Skeletal muscle tissue (tissue), 3 donors: ENCODE measurements at regions not wholly inside any gene's neighbourhood (a gene's known extent, or its start where the extent isn't known, plus 50 kb on each side); places are given as distances from the start of the nearest gene placed in this dataset.

Experiments used
- H3K27ac ChIP-seq: one replicate; pipeline ENCODE4 v1.7.0; 2013; ENCODE audit warnings: mild to moderate bottlenecking, low read depth, low read length, inconsistent platforms
- H3K27me3 ChIP-seq, 3 donors: one replicate each; pipeline ENCODE4 v1.7.0; 2013; ENCODE audit warnings: low read length in 3 of 3; ENCODE audit not compliant: control insufficient read depth in 3 of 3, insufficient read depth in 3 of 3
- H3K36me3 ChIP-seq, 3 donors: one replicate each; pipeline ENCODE4 v1.7.0; 2013; ENCODE audit warnings: low read length in 3 of 3; ENCODE audit not compliant: control insufficient read depth in 3 of 3, insufficient read depth in 3 of 3
- H3K4me1 ChIP-seq, 3 donors: one replicate each; pipeline ENCODE4 v1.7.0; 2013; ENCODE audit warnings: low read length in 3 of 3, mild to moderate bottlenecking in 3 of 3; ENCODE audit not compliant: control insufficient read depth in 3 of 3, insufficient read depth in 3 of 3
- H3K4me3 ChIP-seq, 3 donors: one replicate each; pipeline ENCODE4 v1.7.0; 2013; ENCODE audit warnings: low read length in 3 of 3
- H3K9ac ChIP-seq, 3 donors: one replicate each; pipeline ENCODE4 v1.7.0; 2013; ENCODE audit warnings: low read length in 3 of 3, mild to moderate bottlenecking in 3 of 3, moderate library complexity in 2 of 3, low read depth in 1 of 3
- H3K9me3 ChIP-seq, 3 donors: one replicate each; pipeline ENCODE4 v1.7.0; 2013; ENCODE audit warnings: low read length in 3 of 3; ENCODE audit not compliant: control insufficient read depth in 3 of 3
- donor health status: Osteomylitis.

DNA sequence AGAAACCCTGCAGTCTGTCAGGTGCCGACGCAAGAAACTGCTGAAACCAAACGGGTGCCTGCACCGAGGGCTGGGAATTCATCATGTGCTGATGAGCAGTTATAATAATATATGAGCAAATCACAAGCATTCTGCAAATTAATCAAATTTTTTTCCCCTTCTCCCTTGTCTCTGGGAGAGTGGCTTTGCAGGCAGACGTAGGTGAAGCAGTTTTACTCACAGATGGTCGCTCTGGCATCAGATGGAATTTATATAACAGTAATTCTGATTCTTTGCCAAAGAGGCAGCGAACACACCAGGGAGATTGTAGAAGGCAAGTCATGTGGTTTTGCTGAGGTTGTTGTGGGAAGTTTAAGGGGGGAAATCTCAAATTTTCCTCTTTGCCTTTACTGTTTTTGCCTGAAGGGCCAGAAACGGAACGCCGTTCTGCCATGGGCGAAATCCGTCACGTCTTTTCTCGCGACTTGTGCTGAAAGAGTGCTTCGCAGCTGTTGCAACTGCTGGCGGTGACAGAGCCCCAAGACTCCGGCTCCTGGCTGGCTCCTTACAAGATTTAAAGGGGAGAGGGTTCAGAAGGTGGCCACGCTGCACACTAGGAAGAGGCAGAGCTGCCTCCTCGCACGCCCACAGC, 320.1 kb downstream of the ZNF536 start:
- Histone ChIP-seq H3K4me1 (peaks cover 6 to 12% (median 7%) of the 10 kb centered on the region in 3 donors), H3K9me3 (no peaks in the 10 kb centered on the region), H3K27ac (no peak overlapping the region), H3K4me3 (peak overlapping the region; percentile 48 to 75 (median 48)), H3K36me3 (no peaks in the 10 kb centered on the region), H3K27me3 (peaks cover 9 to 21% (median 15%) of the 10 kb centered on the region in 3 donors), H3K9ac (peak overlapping the region; percentile 23 to 80 (median 38))

DNA sequence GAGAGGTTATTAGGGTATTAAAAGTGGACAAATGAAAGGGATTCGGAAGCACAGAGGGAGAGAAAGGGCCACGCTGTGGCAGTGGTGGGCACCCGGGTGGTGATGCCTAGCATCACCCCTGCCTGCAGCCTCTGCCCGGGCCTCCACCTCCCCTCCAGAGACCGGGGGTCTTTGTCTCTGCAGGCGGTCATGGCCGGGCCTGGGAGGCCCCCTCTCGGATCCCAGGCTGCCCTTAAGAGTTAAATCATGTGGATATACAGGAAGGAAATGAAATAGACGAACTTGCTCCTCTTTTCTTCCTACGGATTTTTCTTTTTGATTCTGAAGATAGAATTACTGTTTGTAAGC, 319.6 kb downstream of the ZNF536 start:
- Histone ChIP-seq H3K4me3 (peak overlapping the region in 2 of 3 donors; percentile 48 to 75), H3K4me1 (peaks cover 6 to 12% (median 7%) of the 10 kb centered on the region in 3 donors), H3K27ac (no peak overlapping the region), H3K27me3 (peaks cover 9 to 21% (median 15%) of the 10 kb centered on the region in 3 donors), H3K9ac (no peak overlapping the region), H3K9me3 (no peaks in the 10 kb centered on the region), H3K36me3 (no peaks in the 10 kb centered on the region)

DNA sequence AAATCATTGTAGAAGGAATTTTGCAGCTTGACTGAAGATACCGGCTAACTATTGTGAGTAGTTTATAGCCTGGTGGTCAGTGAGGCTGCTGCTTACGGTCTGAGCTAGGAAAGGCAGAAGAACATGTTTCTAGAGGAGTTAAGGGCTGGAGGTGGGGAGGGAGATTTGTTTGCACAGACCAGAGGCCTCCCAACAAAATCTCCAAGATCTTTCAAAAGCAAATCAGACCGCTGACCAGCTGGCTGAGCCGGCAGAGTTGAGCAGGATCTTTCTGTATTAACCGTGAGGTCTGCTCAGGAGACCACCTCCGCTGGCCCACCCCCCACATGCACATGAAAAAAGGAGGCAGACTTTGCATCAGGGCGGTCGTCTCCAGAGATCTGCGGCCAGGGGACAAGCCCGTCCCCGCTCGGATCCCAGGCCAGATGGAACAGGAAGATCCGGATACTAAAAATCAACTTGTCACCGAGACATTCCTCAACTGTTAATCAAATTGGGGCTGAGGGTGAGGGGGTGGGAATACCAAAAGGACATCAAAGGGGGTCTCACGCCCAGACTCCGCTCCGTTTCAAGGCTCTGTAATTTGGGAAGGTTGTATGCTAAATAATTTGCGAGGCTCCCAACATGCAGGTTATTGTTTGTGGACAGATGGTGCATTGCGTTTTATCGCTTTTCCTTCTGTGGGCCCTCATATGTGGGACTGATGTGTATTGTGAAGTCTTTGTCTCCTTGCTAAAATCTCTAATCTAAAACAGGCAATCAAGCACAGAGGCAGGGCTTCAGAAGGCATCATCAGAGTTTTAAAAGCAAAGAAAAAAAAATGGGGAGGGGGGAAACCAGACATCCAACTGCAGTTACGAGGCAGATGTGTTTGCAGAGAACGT, 319.0 kb downstream of the ZNF536 start:
- Histone ChIP-seq H3K36me3 (no peaks in the 10 kb centered on the region), H3K4me3 (no peak overlapping the region), H3K9ac (no peak overlapping the region), H3K27me3 (peaks cover 13 to 21% (median 19%) of the 10 kb centered on the region in 3 donors), H3K4me1 (peaks cover 6 to 12% (median 7%) of the 10 kb centered on the region in 3 donors), H3K9me3 (no peaks in the 10 kb centered on the region), H3K27ac (no peak overlapping the region)

DNA sequence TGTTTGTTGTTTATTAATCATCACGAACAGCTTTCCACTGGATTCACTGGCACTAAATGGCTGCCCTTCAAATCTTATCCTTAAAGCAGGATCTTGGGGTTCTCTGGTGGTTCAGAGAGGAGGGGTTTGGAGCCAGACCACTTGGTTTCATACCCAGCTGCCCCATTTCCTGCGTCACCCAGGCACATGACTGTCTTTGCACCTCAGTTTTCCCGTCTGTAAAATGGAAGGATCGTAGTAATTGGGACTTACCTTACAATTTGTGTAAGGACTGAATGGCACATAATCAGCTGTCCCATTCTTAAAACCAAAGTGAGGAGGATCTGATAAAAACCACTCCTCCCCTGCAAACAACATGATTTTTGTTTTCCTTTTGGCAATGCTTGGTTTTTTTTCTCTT, 318.3 kb downstream of the ZNF536 start:
- Histone ChIP-seq H3K4me3 (no peak overlapping the region), H3K27ac (no peak overlapping the region), H3K9me3 (no peaks in the 10 kb centered on the region), H3K9ac (no peak overlapping the region), H3K27me3 (peaks cover 15 to 23% (median 21%) of the 10 kb centered on the region in 3 donors), H3K36me3 (no peaks in the 10 kb centered on the region), H3K4me1 (peaks cover 6 to 12% (median 7%) of the 10 kb centered on the region in 3 donors)

DNA sequence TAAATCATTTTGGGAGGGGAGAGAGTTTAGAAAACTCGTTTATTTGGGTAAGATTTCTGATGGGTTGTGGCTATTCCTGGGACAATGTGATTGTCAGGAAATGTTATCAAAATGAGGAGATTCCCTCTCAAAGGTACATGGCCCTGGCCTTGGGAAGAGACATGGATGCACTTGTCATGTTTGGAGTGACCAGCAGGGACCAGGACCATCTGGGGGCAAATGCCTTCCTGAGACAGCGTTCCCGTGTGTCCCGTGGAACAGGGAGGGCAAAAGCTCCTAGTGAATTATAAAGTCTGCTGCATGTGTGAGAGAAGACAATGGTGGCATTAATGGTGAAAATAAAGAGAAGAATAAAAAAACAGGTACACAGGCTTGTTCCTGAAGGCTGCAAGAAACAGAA, 317.3 kb downstream of the ZNF536 start:
- H3K4me3 ChIP-seq, result no peak overlapping the region
- peaks cover 6 to 12% (median 7%) of the 10 kb centered on the region in 3 donors for H3K4me1 ChIP-seq
- no peaks in the 10 kb centered on the region for H3K9me3 ChIP-seq
- no peak overlapping the region for H3K9ac ChIP-seq
- H3K27me3 ChIP-seq, result peaks cover 16 to 23% (median 17%) of the 10 kb centered on the region in 3 donors
- no peaks in the 10 kb centered on the region for H3K36me3 ChIP-seq
- H3K27ac ChIP-seq, result no peak overlapping the region

DNA sequence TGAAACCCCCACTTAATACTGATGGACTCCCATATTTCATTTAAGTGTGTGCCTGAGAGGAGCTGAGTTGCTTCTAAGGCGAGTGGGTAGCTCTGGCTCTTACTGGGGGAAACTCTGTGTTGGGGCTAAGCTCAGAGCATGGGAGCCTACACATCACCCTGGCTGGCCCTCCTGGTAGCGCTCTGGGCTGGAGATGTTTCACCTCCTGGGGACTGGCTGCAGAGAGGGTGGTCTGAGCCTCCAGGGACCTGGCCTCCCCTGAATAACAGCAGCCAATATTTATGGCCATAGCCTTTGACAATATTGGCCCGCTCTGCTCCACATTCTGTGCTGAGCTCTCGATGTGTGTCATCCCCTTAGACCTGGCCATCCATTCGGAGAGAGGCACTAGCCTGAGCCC, 316.5 kb downstream of the ZNF536 start:
- no peaks in the 10 kb centered on the region for H3K9me3 ChIP-seq
- H3K36me3 ChIP-seq, result no peaks in the 10 kb centered on the region
- peaks cover 4 to 12% (median 7%) of the 10 kb centered on the region in 3 donors for H3K4me1 ChIP-seq
- H3K9ac ChIP-seq, result no peak overlapping the region
- peaks cover 17 to 23% (median 17%) of the 10 kb centered on the region in 3 donors for H3K27me3 ChIP-seq
- no peak overlapping the region for H3K4me3 ChIP-seq
- H3K27ac ChIP-seq, result no peak overlapping the region

DNA sequence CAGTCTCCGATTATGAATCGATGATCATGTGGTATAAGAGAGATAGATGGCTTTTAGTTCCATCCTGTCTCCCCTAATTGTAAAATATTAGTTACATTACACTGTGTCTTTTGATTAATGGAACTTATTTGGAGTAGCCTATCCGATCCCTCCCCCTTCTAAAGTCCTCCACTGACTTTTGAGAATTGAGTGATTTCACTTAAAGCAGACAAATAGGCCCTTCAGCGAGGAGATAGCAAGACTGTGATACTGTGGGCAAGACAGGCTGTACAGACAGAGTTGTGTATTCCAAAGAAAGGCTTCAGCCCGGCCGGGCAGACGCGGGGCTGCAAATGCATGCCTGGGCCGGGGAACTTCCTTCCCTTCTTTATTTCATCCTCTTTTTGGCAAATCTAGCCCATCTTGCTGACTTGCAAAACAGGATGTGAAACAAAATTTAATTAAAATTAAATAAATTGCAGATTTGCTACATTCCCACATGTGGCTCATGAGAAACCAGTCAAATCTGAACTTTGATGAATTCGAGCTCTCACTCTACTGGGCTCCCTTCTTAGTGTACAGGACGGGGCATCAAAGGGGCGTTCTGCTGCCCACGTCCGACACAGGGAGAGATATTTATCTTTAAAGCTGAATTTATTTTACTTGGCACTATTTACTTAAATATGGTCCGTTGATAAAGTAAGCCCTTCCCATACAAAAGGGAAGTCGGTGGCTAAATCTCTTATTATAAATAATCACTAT, 314.8 kb downstream of the ZNF536 start:
- H3K4me3 ChIP-seq, result no peak overlapping the region
- no peak overlapping the region for H3K9ac ChIP-seq
- peaks cover 16 to 17% (median 17%) of the 10 kb centered on the region in 3 donors for H3K27me3 ChIP-seq
- H3K27ac ChIP-seq, result no peak overlapping the region
- H3K36me3 ChIP-seq, result no peaks in the 10 kb centered on the region
- H3K9me3 ChIP-seq, result no peaks in the 10 kb centered on the region
- H3K4me1 ChIP-seq, result peaks cover 5 to 7% (median 6%) of the 10 kb centered on the region in 3 donors

DNA sequence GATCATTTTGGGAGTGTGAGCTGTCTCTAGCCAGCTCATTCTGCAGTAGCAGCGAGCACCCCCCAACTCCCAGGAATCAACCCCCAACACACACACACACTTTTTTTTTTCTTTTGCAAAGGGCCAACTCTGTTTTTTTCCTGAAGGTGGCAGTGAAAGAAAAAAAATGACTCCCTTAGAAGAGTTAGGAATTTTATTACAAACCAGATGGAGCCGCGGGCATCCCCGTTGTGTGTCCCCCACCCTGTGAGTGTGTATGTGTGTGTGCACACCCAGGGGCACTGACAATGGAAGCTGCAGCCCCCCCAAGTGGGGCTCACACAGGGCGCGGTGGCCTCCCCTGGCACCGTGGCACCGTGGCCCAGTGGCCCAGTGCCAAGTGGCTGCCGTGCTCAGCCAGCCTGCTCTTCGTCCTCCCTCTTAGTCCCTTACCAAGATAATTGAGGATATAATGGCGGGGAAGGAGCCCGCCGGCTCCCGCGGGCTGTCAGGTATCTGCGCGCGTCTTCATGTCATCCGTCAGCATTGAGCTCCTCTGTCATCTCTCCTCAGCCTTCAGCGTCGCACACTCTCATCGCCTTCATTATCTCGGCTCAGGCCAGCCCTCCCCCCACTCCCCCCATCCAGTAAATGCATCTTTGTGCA, 314.1 kb downstream of the ZNF536 start:
- Histone ChIP-seq H3K9ac (no peak overlapping the region), H3K27ac (no peak overlapping the region), H3K9me3 (no peaks in the 10 kb centered on the region), H3K4me1 (peaks cover 4 to 6% (median 5%) of the 10 kb centered on the region in 3 donors), H3K27me3 (peaks cover 14 to 22% (median 15%) of the 10 kb centered on the region in 3 donors), H3K36me3 (no peaks in the 10 kb centered on the region), H3K4me3 (no peak overlapping the region)

DNA sequence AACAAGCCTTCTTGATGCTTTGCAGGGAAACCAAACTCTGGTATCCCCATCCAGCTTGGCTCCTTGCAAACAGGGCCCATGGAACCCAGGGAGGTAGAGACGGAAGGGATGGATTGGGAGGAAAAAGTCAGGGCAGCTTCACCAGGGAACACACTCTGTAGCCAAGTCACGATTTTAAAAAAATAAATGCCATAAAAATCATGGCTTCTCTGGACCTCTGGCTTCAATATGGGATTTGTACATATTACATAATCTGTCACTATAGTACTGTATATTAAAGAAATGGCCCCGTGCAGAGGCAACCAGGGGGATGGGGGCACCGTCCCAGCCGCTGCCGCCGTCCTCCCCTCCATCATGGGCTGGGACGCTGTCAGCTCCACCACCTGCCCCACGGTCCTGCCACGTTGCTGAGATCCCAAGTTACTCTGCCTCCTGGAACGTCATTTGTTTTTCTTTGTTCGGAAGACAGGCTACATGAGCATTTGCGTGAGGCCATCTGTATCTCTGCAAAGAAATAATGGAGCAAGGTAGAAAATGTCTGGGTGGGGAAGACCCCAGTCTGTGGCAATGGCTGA, 313.3 kb downstream of the ZNF536 start:
- Histone ChIP-seq H3K9me3 (no peaks in the 10 kb centered on the region), H3K27me3 (peaks cover 8 to 22% (median 17%) of the 10 kb centered on the region in 3 donors), H3K27ac (no peak overlapping the region), H3K4me3 (no peak overlapping the region), H3K9ac (no peak overlapping the region), H3K4me1 (peaks cover 4 to 6% (median 5%) of the 10 kb centered on the region in 3 donors), H3K36me3 (no peaks in the 10 kb centered on the region)
